ENCODE measurements at regions not wholly inside any gene's neighbourhood (a gene's known extent, or its start where the extent isn't known, plus 50 kb on each side); places are given as distances from the start of the nearest gene placed in this dataset.

GRCh38 chr14:58923751-58924405 lies 264.6 kb upstream of the DAAM1 start:
- no peak for DNase-seq (ENCODE audit: low read depth in 2 of 3, low spot score in 2 of 3)

DNA sequence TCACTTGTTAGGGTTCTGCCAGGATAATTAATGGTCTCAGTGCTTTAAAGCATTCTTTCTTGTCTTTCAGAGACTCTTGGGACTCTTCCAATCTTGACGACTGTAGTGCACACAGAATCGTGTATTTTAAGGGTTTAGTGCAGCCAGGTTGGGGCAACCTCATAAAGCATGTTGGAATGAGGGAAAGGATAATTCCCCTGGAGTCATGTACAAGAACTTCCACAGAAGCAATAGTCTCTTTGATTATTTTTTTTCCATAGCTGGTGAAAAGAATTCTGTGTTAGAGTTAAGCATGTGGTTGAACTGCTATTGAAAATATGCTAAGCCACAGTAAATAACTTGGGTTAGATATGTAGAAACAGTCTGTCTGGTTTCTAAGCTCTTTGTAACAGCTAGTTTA lies 246.8 kb upstream of the DAAM1 start:
- DNase-seq (ENCODE audit: low read depth in 2 of 3, low spot score in 2 of 3) = no peak

- DNase-seq (ENCODE audit: low read depth in 2 of 3, low spot score in 2 of 3) = no peak
These were observed 246.0 kb upstream of the DAAM1 start for GRCh38 chr14:58942516-58942915.

DNA sequence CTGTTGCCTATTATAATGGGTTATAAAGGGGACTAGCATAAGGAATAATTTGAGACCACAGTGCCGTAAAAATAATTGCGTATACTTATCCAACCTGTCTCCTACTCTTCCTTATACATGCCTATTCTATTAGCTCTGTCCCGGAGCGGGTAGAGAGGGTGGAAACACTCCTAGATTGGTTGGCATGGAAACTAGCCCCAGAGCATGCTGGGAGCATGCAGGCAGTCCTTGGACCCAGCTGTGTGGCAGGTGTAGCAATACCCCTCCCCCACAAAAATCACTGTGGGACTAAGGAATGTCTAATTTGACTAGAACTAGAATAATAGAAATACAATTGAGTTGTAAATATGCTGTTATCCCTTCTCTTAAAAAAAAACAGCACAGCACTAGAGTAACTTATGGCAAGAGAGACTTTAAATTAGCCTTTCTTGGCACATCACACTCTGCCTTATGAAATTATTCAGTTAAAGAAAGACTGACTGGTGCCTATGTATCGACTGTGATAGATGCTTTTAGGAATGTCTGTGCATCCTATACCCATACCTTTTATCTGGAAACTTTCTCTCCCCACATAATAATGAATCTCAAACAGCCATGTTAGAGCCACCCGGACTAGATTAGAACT lies 244.0 kb upstream of the DAAM1 start:
- no peak for DNase-seq (ENCODE audit: low read depth in 2 of 3, low spot score in 2 of 3)

DNA sequence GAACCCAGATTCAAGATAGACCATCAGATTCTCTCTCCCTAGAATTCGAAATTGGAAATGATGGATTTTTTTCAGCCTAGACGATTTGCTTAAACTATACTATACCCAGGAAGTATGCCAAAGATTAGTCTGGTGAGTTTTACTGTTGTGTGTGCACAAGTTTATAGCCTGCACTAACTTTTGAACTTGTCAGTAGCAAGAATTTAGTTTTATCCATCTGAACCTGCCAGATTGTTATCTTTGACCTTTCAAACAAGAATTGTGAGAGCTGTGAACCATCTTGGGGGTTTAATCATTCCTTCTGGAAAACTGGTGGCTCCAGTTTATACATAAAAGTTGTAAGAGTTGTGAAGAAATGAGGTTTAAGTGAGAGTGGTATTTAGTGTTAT lies 243.5 kb upstream of the DAAM1 start:
- no peak for DNase-seq (ENCODE audit: low read depth in 2 of 3, low spot score in 2 of 3)

DNA sequence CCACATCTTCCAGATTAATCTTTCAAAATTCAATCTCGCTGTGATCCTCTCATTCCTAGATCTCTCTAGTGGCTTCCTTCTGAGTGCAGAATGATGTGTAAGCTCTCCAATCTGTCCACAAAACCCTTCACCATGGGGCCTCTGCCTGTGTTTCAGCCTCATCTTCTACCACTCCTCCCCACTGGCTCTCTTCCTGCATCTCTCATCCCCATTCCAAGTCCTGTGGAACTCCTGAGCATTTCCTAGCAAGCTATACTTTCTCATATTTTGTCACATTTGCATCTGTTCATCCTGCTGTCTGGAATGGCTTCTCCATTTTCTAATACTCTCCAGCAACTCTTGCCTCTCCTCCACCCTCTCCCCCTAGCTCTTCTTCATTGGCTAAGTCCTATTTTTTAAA lies 242.0 kb upstream of the DAAM1 start:
- DNase-seq (ENCODE audit: low read depth in 2 of 3, low spot score in 2 of 3) = no peak

- DNase-seq (ENCODE audit: low read depth in 2 of 3, low spot score in 2 of 3) = no peak
These were observed 241.3 kb upstream of the DAAM1 start for GRCh38 chr14:58947156-58947555.

DNA sequence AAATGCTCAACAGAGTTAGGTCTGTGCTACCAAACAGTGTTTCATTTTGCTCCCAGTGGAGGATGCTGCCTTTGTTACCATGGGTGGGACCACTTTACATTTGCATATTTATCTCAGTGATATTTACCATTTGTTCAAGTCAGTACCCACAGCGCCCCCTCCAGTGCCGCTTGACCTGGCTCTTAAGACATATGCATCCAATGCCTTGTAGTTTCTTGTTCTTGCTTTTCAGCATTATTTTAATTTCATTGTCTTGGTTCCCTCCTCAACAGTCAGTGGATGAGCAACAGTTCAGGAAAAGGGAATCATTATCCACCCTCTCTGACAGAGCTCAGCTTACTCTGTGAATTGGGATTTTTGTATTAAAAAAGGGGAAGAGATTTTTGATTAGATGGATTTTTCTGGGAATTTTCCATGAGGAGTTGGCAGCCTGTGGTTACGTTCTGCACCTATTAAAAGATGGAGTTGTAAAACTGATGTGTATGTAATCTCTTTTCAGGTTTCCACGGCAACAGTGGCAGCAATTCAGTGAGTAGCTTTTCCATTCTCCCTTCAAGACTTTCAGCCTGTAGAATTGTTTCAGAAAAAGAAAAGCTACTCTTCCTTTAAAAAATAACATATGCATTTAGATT lies 240.5 kb upstream of the DAAM1 start:
- no peak for DNase-seq (ENCODE audit: low read depth in 2 of 3, low spot score in 2 of 3)

- no peak for DNase-seq (ENCODE audit: low read depth in 2 of 3, low spot score in 2 of 3)
These were observed 237.9 kb upstream of the DAAM1 start for GRCh38 chr14:58950555-58950954.

- DNase-seq (ENCODE audit: low read depth in 2 of 3, low spot score in 2 of 3) = no peak
These were observed 237.3 kb upstream of the DAAM1 start for GRCh38 chr14:58951143-58951542.

GRCh38 chr14:58954052-58954451 lies 234.4 kb upstream of the DAAM1 start:
- no peak for DNase-seq (ENCODE audit: low read depth in 2 of 3, low spot score in 2 of 3)

GRCh38 chr14:58954901-58955861 lies 233.3 kb upstream of the DAAM1 start:
- DNase-seq (ENCODE audit: low read depth in 2 of 3, low spot score in 2 of 3) = peak in 2 of 3 donors; percentile 52 to 73

GRCh38 chr14:58961045-58961731 lies 227.3 kb upstream of the DAAM1 start:
- DNase-seq (ENCODE audit: low read depth in 2 of 3, low spot score in 2 of 3) = no peak

- DNase-seq (ENCODE audit: low read depth in 2 of 3, low spot score in 2 of 3) = no peak
These were observed 224.4 kb upstream of the DAAM1 start for GRCh38 chr14:58963873-58964597.

DNA sequence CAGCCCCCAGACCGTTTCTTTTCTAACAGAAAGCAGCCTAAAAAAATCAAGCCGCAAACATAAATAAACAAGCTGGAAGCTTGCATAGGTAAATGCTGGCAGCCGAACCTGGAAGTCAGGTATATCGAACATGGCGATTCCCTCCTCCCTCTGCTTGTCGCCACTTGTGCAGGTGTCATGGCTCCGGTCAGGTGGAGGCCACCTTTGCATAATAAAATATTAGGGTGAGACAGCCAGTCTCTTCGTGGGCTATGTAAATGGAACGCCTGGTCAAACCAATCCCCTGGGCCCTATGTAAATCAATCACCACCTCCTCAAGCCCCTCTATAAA lies 223.9 kb upstream of the DAAM1 start:
- DNase-seq (ENCODE audit: low read depth in 2 of 3, low spot score in 2 of 3) = no peak

DNA sequence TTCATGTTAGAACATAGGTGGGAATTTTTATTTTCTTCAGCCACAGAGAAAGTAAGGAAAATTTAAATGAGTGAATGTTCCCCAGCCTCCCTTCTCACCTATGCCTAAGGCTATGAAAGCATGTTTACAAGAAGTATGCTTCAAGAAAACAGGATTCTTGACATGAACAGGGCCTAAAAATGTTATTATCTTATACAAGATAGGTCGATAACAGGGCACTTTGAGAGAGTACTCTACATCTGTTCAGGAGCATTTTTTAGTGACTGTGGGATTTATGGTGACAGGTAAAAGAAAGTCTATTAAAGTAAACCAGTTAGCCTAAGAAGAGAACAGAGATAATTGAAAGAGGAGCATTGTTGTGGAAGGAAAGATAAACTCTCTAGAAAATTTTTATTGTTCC lies 222.9 kb upstream of the DAAM1 start:
- no peak for DNase-seq (ENCODE audit: low read depth in 2 of 3, low spot score in 2 of 3)

- DNase-seq (ENCODE audit: low read depth in 2 of 3, low spot score in 2 of 3) = no peak
These were observed 221.5 kb upstream of the DAAM1 start for GRCh38 chr14:58966997-58967396.

GRCh38 chr14:58969951-58970751 lies 218.3 kb upstream of the DAAM1 start:
- DNase-seq (ENCODE audit: low read depth in 2 of 3, low spot score in 2 of 3) = no peak
